H1 (cell line): ENCODE measurements at regions not wholly inside any gene's neighbourhood (a gene's known extent, or its start where the extent isn't known, plus 50 kb on each side); places are given as distances from the start of the nearest gene placed in this dataset.

Experiments
- CTCF ChIA-PET: fragments of 300-600 bp; sonication (Branson Sonifier 250); formaldehyde crosslinking; loops from one replicate; lab custom pipeline; 2021; ENCODE audit not compliant: partially characterized antibody; lab: Charles Lee
- POLR2A ChIA-PET: fragments of 300-600 bp; sonication (Branson Sonifier 250); formaldehyde crosslinking; loops from one replicate; lab custom pipeline; 2021; ENCODE audit warnings: inconsistent platforms; ENCODE audit not compliant: partially characterized antibody; lab: Charles Lee
- DNase-seq, 2 experiments: peaks; one replicate each; pipeline versions ENCODE4 v3.0.0 to v3.0.0-alpha.2; 2010 to 2022; ENCODE audit warnings: low spot score in 2 of 2, low read depth in 1 of 2, mixed read lengths in 1 of 2
- FAIRE-seq: peaks from 2 replicates; lab custom pipeline; 2011; peaks lifted over from hg19 to GRCh38; lab: Jason Lieb, UNC
- H2AFZ ChIP-seq: 2 replicates; pipeline ENCODE4 v1.8.1; 2012; ENCODE audit warnings: low read length, inconsistent platforms
- H2AK5ac ChIP-seq: 2 replicates; pipeline ENCODE4 v1.6.1; 2013; ENCODE audit warnings: low read depth, low read length
- H2BK120ac ChIP-seq: replicated peaks from 2 replicates; pipeline ENCODE3; 2013; ENCODE audit warnings: low read depth, low read length, inconsistent platforms
- H2BK12ac ChIP-seq: 2 replicates; pipeline ENCODE4 v1.6.1; 2013; ENCODE audit warnings: low read depth, low read length
- H2BK15ac ChIP-seq: 2 replicates; pipeline ENCODE4 v1.6.1; 2013; ENCODE audit warnings: low read length
- H2BK20ac ChIP-seq: 2 replicates; pipeline ENCODE4 v1.6.1; 2013; ENCODE audit warnings: low read length
- H2BK5ac ChIP-seq: 2 replicates; pipeline ENCODE4 v1.6.1; 2013; ENCODE audit warnings: low read depth, low read length
- H3K14ac ChIP-seq: 2 replicates; pipeline ENCODE4 v1.6.1; 2013; ENCODE audit warnings: inconsistent platforms; ENCODE audit not compliant: insufficient read length
- H3K18ac ChIP-seq: 2 replicates; pipeline ENCODE4 v1.6.1; 2013; ENCODE audit warnings: low read length; ENCODE audit errors: extremely low read depth
- H3K23ac ChIP-seq: 2 replicates; pipeline ENCODE4 v1.6.1; 2013; ENCODE audit warnings: inconsistent platforms; ENCODE audit not compliant: insufficient read length
- H3K23me2 ChIP-seq: 2 replicates; pipeline ENCODE4 v1.6.1; 2013; ENCODE audit warnings: low read depth, low read length
- H3K27ac ChIP-seq: 2 replicates; pipeline ENCODE4 v1.6.1; 2011; ENCODE audit warnings: low read depth, low read length, inconsistent platforms
- H3K27me3 ChIP-seq, 4 experiments: replicated peaks in 1 of 4; 1 replicate in 1 of 4; 2 replicates in 3 of 4; pipeline versions ENCODE4 v1.6.1 to v1.8.1; 2011 to 2013; ENCODE audit warnings: low read length in 3 of 4, mild to moderate bottlenecking in 3 of 4, inconsistent platforms in 2 of 4, mixed read lengths in 2 of 4, moderate library complexity in 1 of 4; ENCODE audit not compliant: control insufficient read depth in 3 of 4, insufficient read depth in 3 of 4; ENCODE audit errors: extremely low read depth in 1 of 4
- H3K36me3 ChIP-seq, 4 experiments: 2 replicates each; pipeline versions ENCODE4 v1.6.1 to v1.8.1; 2011 to 2013; ENCODE audit warnings: mild to moderate bottlenecking in 4 of 4, low read length in 3 of 4, moderate library complexity in 2 of 4, control low read depth in 1 of 4, inconsistent platforms in 1 of 4; ENCODE audit not compliant: insufficient read depth in 4 of 4, control insufficient read depth in 2 of 4
- H3K4ac ChIP-seq: replicated peaks from 2 replicates; pipeline ENCODE3; 2013; ENCODE audit warnings: low read length, low read depth, mixed read lengths, inconsistent platforms; ENCODE audit not compliant: insufficient read length
- H3K4me1 ChIP-seq, 4 experiments: replicated peaks in 1 of 4; 1 replicate in 1 of 4; 2 replicates in 3 of 4; pipeline versions ENCODE4 v1.6.1 to v1.8.1; 2011 to 2013; ENCODE audit warnings: low read length in 3 of 4, inconsistent platforms in 2 of 4, mixed read lengths in 1 of 4; ENCODE audit not compliant: insufficient read depth in 4 of 4, control insufficient read depth in 3 of 4
- H3K4me2 ChIP-seq, 2 experiments: 2 replicates each; pipeline versions ENCODE4 v1.6.1 to v1.8.1; 2011 to 2013; ENCODE audit warnings: low read depth in 2 of 2, low read length in 2 of 2, control low read depth in 1 of 2, inconsistent platforms in 1 of 2, mild to moderate bottlenecking in 1 of 2; ENCODE audit not compliant: insufficient read depth in 1 of 2
- H3K4me3 ChIP-seq, 4 experiments: fragments of 200-600, 300-600 bp in 1 of 4; sonication (generic), shearing (Covaris generic), sonication (Bioruptor Twin) in 1 of 4; 2 replicates each; pipeline versions ENCODE4 v1.5.1 to v1.8.1; 2011 to 2016; ENCODE audit warnings: low read length in 4 of 4, low read depth in 3 of 4, control low read depth in 2 of 4, inconsistent platforms in 2 of 4, mild to moderate bottlenecking in 2 of 4, mixed read lengths in 1 of 4, moderate library complexity in 1 of 4; ENCODE audit not compliant: insufficient read depth in 2 of 4; ENCODE audit errors: extremely low read depth in 1 of 4
- H3K56ac ChIP-seq: replicated peaks from 2 replicates; pipeline ENCODE3; 2013; ENCODE audit warnings: low read depth, mild to moderate bottlenecking, mixed read lengths, low read length, inconsistent platforms; ENCODE audit not compliant: insufficient read length
- H3K79me1 ChIP-seq: 2 replicates; pipeline ENCODE4 v1.6.1; 2013; ENCODE audit warnings: low read depth, low read length, control low read depth
- H3K79me2 ChIP-seq, 2 experiments: 2 replicates each; pipeline versions ENCODE4 v1.6.1 to v1.8.1; 2012 to 2013; ENCODE audit warnings: low read length in 2 of 2, mild to moderate bottlenecking in 2 of 2, inconsistent platforms in 1 of 2; ENCODE audit not compliant: insufficient read depth in 2 of 2, control insufficient read depth in 1 of 2
- H3K9ac ChIP-seq, 4 experiments: replicated peaks in 1 of 4; 1 replicate in 1 of 4; 2 replicates in 3 of 4; pipeline versions ENCODE4 v1.6.1 to v1.8.1; 2011 to 2013; ENCODE audit warnings: low read depth in 3 of 4, low read length in 3 of 4, control low read depth in 2 of 4, mild to moderate bottlenecking in 2 of 4, moderate library complexity in 2 of 4, inconsistent platforms in 1 of 4; ENCODE audit errors: extremely low read depth in 1 of 4
- H3K9me3 ChIP-seq, 2 experiments: 2 replicates each; pipeline versions ENCODE4 v1.6.1 to v1.8.1; 2012 to 2013; ENCODE audit warnings: mild to moderate bottlenecking in 2 of 2, moderate library complexity in 2 of 2, control low read depth in 1 of 2, inconsistent platforms in 1 of 2, low read depth in 1 of 2, low read length in 1 of 2, mixed read lengths in 1 of 2; ENCODE audit not compliant: insufficient read depth in 2 of 2
- H4K20me1 ChIP-seq, 2 experiments: replicated peaks in 1 of 2; 2 replicates each; pipeline versions ENCODE3 to v1.8.1; 2011 to 2013; ENCODE audit warnings: inconsistent platforms in 2 of 2, low read length in 2 of 2, mild to moderate bottlenecking in 1 of 2; ENCODE audit not compliant: insufficient read depth in 2 of 2, control insufficient read depth in 1 of 2
- H4K5ac ChIP-seq: 2 replicates; pipeline ENCODE4 v1.6.1; 2013; ENCODE audit warnings: low read length, low read depth, mixed read lengths, inconsistent platforms; ENCODE audit not compliant: insufficient read length
- H4K8ac ChIP-seq: 2 replicates; pipeline ENCODE4 v1.8.0; 2013; ENCODE audit warnings: mild to moderate bottlenecking, moderate library complexity, low read length, inconsistent platforms; ENCODE audit not compliant: insufficient read depth; ENCODE audit errors: extremely low read depth
- H4K91ac ChIP-seq: replicated peaks from 2 replicates; pipeline ENCODE3; 2013; ENCODE audit warnings: low read length, mixed read lengths, inconsistent platforms; ENCODE audit not compliant: insufficient read length
- BACH1 ChIP-seq: IDR thresholded peaks from 2 replicates; pipeline ENCODE4 v1.6.1; 2012; ENCODE audit warnings: low read length, improper control_type of control experiment
- ZNF274 ChIP-seq: IDR thresholded peaks from 2 replicates; pipeline ENCODE4 v1.7.0; 2012; ENCODE audit warnings: low read length, borderline replicate concordance; ENCODE audit errors: extremely low read depth
- WGBS, 2 experiments: shearing (Covaris generic) in 1 of 2; methylation state at CpG; one replicate each; pipeline versions ENCODE4 v1.1.6 to v1.1.7; 2013 to 2015; ENCODE audit warnings: low lambda C conversion rate in 2 of 2, mixed read lengths in 2 of 2, inconsistent platforms in 1 of 2, low coverage in 1 of 2, missing lambda C conversion rate in 1 of 2; ENCODE audit not compliant: insufficient replicate concordance in 2 of 2, insufficient coverage in 1 of 2, insufficient read length in 1 of 2; ENCODE audit errors: extremely low coverage in 1 of 2, missing lambda C conversion rate in 1 of 2; 5-methylcytosine and 5-hydroxymethylcytosine counted together

- no peak overlapping the region for H3K27ac ChIP-seq
- no peak overlapping the region for H2AK5ac ChIP-seq
- FAIRE-seq = no peak
- H2BK5ac ChIP-seq = no peak overlapping the region
- CTCF ChIA-PET = no interaction called here
- no peak overlapping the region for H3K4ac ChIP-seq
- H3K4me2 ChIP-seq = no peak overlapping the region
- H3K9ac ChIP-seq = no peak overlapping the region
- H3K79me2 ChIP-seq = no peaks in the 10 kb centered on the region
- no peak overlapping the region for H2BK15ac ChIP-seq
- no peak overlapping the region for H3K14ac ChIP-seq
- no peak overlapping the region for H4K5ac ChIP-seq
- H3K56ac ChIP-seq = no peak overlapping the region
- no peaks in the 10 kb centered on the region for H3K27me3 ChIP-seq
- no peak overlapping the region for H3K23ac ChIP-seq
- no peak overlapping the region for H2BK12ac ChIP-seq
- H3K36me3 ChIP-seq = no peaks in the 10 kb centered on the region
- no peaks in the 10 kb centered on the region for H3K23me2 ChIP-seq
- H2BK120ac ChIP-seq = no peak overlapping the region
- POLR2A ChIA-PET = no interaction called here
- no peak for DNase-seq
- no peak overlapping the region for H3K18ac ChIP-seq
- 92% methylated on average over 4 of the region's 4 CpGs; no CpG with 5 or more reads in 1 of the 2 experiments for WGBS, 2 experiments
- H3K4me3 ChIP-seq = no peak overlapping the region
- TF ChIP-seq ZNF274 (no peak), BACH1 (peak; percentile 36; the same call in 1 of the 2 replicates)
- no peak overlapping the region for H2BK20ac ChIP-seq
- no peak overlapping the region for H4K8ac ChIP-seq
- no peaks in the 10 kb centered on the region for H3K4me1 ChIP-seq
- peaks cover 0 to 3% of the 10 kb centered on the region in 2 experiments; a peak in 2 of 4 replicates for H3K9me3 ChIP-seq
- H2AFZ ChIP-seq = no peak overlapping the region
- no peaks in the 10 kb centered on the region for H3K79me1 ChIP-seq
- H4K20me1 ChIP-seq = no peaks in the 10 kb centered on the region
- no peak overlapping the region for H4K91ac ChIP-seq
Measured at GRCh38 chr3:14019459-14019858, 105.2 kb downstream of the CHCHD4 start.
